Neutrophil (primary cell): ENCODE measurements at regions not wholly inside any gene's neighbourhood (a gene's known extent, or its start where the extent isn't known, plus 50 kb on each side); places are given as distances from the start of the nearest gene placed in this dataset.

ENCODE experiments used
- H3K27ac ChIP-seq: fragments of 200-600 bp; sonication (generic); 2 replicates; pipeline ENCODE4 v1.5.1; 2016; ENCODE audit warnings: mild to moderate bottlenecking, moderate library complexity
- H3K27me3 ChIP-seq: fragments of 200-600 bp; sonication (generic); 2 replicates; pipeline ENCODE4 v1.6.0; 2016; ENCODE audit warnings: mild to moderate bottlenecking
- H3K36me3 ChIP-seq: fragments of 200-600 bp; sonication (generic); 2 replicates; pipeline ENCODE4 v1.5.1; 2017
- H3K4me1 ChIP-seq, 2 experiments: fragments of 200-600 bp in 1 of 2; sonication (generic) in 1 of 2; 1 replicate in 1 of 2; 2 replicates in 1 of 2; pipeline versions ENCODE4 v1.5.1 to v1.6.1; 2013 to 2016; ENCODE audit warnings: low read depth in 1 of 2, low read length in 1 of 2, mild to moderate bottlenecking in 1 of 2, moderate library complexity in 1 of 2; ENCODE audit not compliant: control insufficient read depth in 1 of 2, insufficient read depth in 1 of 2
- H3K4me3 ChIP-seq, 2 experiments: fragments of 200-600 bp in 1 of 2; sonication (generic) in 1 of 2; 1 replicate in 1 of 2; 2 replicates in 1 of 2; pipeline ENCODE4 v1.5.1; 2013 to 2016; ENCODE audit warnings: low read depth in 1 of 2, low read length in 1 of 2, mild to moderate bottlenecking in 1 of 2, moderate library complexity in 1 of 2
- H3K9me3 ChIP-seq: fragments of 200-600 bp; sonication (generic); 2 replicates; pipeline ENCODE4 v1.5.1; 2016
- CTCF ChIP-seq: fragments of 200-600 bp; sonication (generic); IDR thresholded peaks from 2 replicates; pipeline ENCODE4 v1.5.1; 2016; ENCODE audit warnings: antibody characterized with exemption

DNA sequence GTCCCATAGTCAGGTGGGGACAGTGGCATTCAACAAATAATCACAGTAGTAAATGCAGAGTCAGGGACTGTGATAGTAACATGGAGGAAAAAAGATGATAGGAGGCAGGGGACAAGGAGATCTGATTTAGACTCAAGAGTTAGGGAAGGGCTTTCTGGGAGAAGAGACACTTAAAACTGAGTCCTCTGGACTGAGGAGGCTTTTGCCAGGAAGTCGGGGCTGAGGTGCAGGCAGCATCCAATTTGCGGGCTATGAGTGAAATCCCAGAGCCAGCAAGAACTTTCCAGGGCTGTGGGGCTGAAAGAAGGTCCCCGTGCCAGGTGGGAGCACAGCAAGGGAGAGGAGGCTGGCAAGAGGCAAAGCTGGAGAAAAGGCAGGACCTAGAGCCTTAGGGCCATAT, 124.1 kb downstream of the KIF4B start:
- Histone ChIP-seq H3K27ac (no peak overlapping the region), H3K9me3 (no peaks in the 10 kb centered on the region), H3K36me3 (no peaks in the 10 kb centered on the region), H3K4me3 (no peak overlapping the region), H3K27me3 (peaks cover 11% of the 10 kb centered on the region), H3K4me1 (no peaks in the 10 kb centered on the region)
- no peak for TF ChIP-seq CTCF

- Histone ChIP-seq H3K27me3 (peaks cover 6% of the 10 kb centered on the region), H3K9me3 (no peaks in the 10 kb centered on the region), H3K27ac (no peak overlapping the region), H3K4me1 (no peaks in the 10 kb centered on the region), H3K36me3 (no peaks in the 10 kb centered on the region), H3K4me3 (no peak overlapping the region)
- TF ChIP-seq CTCF, result no peak
Observed at GRCh38 chr5:155140646-155141045, 127.1 kb downstream of the KIF4B start.

DNA sequence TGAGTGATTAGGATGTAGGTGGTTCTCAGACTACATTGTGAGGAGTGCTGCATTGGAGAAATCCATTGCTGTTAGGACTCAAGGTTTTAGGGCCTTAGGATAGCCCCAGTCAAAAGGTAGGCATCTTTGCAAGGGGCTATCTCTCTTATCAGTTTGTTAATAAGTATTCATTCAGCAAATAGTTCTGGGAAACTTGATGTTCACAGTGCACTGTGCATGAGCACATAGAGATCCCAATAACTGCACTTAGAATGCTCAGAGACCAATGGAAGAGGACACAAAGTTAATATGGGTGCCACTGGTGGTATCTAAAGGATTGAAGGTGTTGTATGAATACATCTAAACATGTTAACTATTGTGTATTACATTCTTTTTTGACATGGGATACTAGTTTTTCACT, 131.4 kb downstream of the KIF4B start:
- Histone ChIP-seq H3K4me3 (no peak overlapping the region), H3K36me3 (no peaks in the 10 kb centered on the region), H3K4me1 (peaks cover 0 to 2% of the 10 kb centered on the region in 2 experiments), H3K27ac (no peak overlapping the region), H3K27me3 (no peaks in the 10 kb centered on the region), H3K9me3 (no peaks in the 10 kb centered on the region)
- no peak for TF ChIP-seq CTCF

DNA sequence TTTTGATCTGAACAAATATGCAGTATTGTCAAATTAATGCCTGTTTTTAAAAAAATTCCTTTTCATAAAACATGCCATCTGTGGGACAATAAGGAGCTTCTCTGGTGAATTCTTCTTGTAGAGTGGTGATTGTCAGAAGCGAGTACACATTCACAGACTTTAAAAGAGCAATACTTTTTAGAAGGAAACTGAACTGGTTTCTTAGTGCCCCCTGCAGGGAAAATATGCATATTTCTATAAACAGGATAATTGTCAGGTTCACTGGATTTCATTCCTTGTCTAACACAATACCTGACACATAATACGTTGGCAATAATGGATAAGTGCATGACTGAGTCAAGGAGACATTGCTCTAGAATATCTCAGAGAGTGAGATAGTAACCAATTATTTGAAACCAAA, 133.7 kb downstream of the KIF4B start:
- no peaks in the 10 kb centered on the region for H3K36me3 ChIP-seq
- peaks cover 0 to 3% of the 10 kb centered on the region in 2 experiments for H3K4me1 ChIP-seq
- TF ChIP-seq CTCF, result no peak
- no peaks in the 10 kb centered on the region for H3K9me3 ChIP-seq
- H3K4me3 ChIP-seq, result no peak overlapping the region
- no peak overlapping the region for H3K27ac ChIP-seq
- H3K27me3 ChIP-seq, result no peaks in the 10 kb centered on the region

GRCh38 chr5:155148694-155149093, 135.1 kb downstream of the KIF4B start:
- no peaks in the 10 kb centered on the region for H3K9me3 ChIP-seq
- H3K27ac ChIP-seq, result no peak overlapping the region
- TF ChIP-seq CTCF, result no peak
- peaks cover 0 to 3% of the 10 kb centered on the region in 2 experiments for H3K4me1 ChIP-seq
- H3K27me3 ChIP-seq, result no peaks in the 10 kb centered on the region
- H3K4me3 ChIP-seq, result no peak overlapping the region
- H3K36me3 ChIP-seq, result no peaks in the 10 kb centered on the region

GRCh38 chr5:155150012-155150411, 136.5 kb downstream of the KIF4B start:
- peaks cover 0 to 3% of the 10 kb centered on the region in 2 experiments for H3K4me1 ChIP-seq
- TF ChIP-seq CTCF, result no peak
- no peaks in the 10 kb centered on the region for H3K9me3 ChIP-seq

More at GRCh38 chr5:155150012-155150411, 136.5 kb downstream of the KIF4B start:
- Histone ChIP-seq H3K27me3 (no peaks in the 10 kb centered on the region), H3K27ac (no peak overlapping the region), H3K4me3 (no peak overlapping the region), H3K36me3 (no peaks in the 10 kb centered on the region)
